GM21529 (cell line): ENCODE measurements at regions not wholly inside any gene's neighbourhood (a gene's known extent, or its start where the extent isn't known, plus 50 kb on each side); places are given as distances from the start of the nearest gene placed in this dataset.

Experiments
- ATAC-seq: cut with Tn5 transposase; IDR thresholded peaks from one replicate; pipeline ENCODE4 v1.9.1; 2021; ENCODE audit not compliant: unreplicated experiment

DNA sequence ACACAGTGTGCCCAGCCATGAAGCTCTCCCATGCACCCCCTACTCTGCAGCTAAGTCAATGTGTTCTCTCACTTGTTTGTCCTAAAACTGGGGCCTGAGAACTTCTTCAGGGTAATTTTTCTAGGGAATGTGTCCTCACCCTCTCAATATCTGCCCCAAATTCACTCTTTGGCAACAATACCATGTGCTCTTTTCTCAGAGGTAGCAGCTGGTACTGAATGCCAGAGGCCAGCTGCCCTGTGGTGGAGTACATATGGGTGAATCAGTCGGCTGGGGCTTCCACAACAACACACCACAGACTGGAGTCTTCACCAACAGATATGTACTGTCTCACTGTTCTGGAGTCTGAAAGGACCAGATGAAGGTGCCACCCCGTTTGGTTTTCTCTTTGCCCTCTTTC is 97.7 kb upstream of the TOP3B start:
- ATAC-seq, result no peak

DNA sequence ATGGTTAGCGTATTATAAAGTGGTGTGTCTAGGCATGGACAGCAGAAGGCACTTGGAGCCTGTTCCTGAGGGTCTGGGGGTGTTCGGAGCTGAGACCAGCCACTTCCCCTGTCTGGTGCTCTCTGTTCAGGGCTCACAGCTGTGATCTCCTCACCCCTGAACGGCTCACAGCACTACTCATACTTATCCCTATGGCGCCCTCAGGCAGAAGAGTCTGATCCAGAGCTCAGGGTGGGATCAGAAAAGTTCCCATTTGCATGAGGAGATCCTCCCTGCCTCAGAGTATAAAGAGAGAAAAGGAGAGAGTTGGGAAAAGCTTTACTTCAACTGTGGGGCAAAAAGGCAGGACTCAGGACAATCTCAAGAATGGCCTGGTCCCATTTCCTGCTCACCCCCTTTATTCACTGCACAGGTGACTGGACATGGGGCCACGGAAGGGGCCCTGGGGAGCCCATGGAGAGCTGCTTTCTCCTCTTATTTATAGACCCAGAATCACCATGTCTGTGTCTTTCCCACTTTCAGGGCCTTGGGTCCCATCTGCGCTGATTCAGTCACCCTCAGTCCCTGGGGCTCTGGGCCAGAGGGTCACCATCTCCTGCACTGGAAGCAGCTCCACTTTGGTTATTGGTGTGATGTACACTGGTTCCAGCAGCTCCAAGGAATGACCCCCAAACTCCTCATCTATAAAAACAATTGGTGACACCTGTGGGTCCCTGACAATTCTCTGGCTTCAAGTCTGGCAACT is 97.0 kb upstream of the TOP3B start:
- ATAC-seq, result no peak

DNA sequence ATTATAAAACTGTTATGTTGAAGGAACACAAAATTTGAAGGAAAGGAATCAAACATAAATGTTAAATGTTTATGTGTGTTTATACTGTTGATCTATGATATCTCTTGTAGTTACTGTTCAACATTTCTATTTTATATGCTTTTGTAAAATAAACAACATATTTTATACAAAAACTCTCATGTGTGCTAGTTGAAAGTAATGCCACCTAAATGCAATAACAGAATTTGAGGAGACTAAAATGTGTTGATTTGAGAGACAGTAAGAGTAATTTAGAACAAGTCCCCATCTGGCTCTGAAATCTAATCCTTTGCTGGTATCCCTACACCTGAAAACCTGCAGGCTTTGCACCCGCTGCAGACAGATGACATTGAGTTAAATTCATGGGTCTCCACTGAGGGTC is 95.7 kb upstream of the TOP3B start:
- ATAC-seq, result no peak

DNA sequence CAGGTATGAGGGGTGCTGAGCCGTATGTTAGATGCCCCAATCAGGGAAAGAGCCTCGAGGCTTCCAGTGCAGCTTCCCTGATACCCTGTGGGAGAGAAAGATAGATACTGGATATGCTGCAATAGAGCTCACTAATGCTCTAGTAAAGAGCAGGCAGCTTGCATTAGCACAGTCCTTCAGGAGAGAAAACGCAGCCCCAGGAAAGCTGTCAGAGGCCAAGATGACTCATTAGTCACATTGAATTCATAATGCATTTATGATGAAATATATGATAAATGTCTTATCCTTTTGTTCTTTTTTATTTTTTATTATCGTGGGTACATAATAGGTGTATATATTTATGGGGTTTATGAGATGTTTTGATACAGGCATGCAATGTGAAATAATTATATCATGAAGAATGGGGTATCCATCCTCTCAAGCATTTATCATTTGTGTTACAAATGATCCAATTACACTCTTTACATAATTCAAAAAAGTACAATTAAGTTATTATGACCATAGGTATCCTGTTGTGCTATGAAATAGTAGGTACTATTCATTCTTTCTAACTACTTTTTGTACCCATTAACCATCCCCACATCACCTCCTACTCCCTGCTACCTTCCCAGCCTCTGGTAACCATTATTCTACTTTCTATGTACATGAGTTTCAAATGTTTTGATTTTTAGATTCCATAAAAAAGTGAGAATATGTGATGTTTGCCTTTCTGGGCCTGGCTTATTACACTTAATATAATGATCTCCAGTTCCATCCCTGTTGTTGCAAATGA is 94.5 kb upstream of the TOP3B start:
- ATAC-seq, result no peak

DNA sequence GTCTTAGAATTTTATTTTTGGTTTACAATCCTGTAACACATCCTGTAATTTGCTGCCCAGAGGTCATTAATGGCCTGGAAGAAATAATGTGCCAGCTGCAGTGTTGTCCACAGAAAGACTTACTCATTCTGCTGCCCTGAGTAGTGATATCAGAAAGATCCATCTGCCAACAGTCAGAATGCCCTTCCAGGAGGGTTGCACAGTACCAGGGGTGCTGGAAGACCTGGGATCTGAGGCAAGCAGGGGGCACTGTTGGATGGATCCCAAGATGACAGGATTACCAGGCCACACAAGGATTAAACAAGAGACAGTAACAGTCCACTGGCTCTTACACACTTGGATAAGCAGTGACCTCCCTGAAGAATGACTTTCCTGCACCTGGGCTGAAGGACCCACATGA is 93.8 kb upstream of the TOP3B start:
- ATAC-seq, result no peak

DNA sequence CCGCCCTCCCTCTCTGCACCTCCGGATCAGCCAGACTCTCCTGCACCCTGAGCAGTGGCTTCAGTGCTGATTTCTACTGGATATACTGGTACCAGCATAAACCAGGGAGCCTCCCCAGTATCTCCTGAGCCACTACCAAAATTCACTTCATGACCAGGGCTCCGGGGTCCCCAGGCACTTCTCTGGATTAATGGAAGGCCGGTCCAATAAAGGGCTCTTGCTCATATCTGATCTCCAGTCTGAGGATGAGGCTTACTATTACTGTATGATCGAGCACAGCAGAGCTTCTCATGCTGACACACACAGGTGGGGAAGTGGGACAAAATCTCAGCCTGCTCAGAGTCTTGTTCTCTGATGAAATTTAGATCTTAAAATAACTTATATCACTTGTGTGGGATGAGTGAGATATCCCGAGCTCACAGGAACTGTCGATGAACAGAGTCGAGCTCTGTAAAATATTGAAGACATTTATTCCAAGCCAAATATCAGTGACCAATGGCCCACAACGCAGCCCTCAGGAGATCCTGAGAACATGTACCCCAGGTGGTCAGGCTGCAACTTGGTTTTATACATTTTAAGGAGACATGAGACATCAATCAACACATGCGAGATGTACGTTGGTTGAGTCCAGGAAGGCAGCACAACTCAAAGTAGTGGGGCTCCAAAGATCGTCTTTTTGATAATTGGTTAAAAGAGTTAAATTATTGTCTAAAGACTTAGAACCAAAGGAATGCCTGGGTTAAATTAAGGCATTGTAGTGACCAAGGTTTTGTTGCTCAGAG is 93.0 kb upstream of the TOP3B start:
- no peak for ATAC-seq

DNA sequence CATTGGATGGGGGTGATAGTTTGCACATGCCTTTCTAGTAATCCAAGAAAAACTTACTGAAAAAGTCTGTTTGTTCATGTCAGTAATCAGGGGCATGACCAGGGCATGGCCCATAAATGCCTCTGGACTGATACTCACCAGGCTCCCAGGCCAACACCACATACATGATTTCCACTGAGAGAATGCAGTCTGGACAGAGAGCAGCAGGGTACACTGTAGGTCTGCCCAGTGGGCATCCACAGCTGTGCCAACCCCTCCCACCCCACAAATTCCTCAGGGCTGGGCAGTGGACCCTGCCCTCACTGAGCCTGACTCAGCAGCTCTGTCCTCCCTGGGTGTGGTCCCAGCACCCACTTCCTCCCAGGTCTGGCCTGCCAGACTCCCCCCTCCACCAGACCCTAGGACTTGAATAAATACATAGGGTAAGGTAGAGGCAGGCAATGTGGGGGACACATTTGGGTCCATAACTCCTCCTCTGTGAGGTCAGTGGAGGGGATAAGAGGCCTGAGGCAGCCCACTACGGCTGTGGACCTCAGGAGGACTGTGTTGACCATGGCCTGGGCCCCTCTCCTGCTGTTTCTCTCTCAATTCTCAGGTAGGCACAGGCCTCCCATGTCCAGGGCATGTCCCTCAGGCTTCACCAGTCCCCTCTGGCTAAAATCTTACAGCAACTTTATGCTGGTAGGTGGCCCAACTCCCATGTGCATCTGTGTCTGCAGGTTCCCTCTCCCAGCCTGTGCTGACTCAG is 92.2 kb upstream of the TOP3B start:
- no peak for ATAC-seq

DNA sequence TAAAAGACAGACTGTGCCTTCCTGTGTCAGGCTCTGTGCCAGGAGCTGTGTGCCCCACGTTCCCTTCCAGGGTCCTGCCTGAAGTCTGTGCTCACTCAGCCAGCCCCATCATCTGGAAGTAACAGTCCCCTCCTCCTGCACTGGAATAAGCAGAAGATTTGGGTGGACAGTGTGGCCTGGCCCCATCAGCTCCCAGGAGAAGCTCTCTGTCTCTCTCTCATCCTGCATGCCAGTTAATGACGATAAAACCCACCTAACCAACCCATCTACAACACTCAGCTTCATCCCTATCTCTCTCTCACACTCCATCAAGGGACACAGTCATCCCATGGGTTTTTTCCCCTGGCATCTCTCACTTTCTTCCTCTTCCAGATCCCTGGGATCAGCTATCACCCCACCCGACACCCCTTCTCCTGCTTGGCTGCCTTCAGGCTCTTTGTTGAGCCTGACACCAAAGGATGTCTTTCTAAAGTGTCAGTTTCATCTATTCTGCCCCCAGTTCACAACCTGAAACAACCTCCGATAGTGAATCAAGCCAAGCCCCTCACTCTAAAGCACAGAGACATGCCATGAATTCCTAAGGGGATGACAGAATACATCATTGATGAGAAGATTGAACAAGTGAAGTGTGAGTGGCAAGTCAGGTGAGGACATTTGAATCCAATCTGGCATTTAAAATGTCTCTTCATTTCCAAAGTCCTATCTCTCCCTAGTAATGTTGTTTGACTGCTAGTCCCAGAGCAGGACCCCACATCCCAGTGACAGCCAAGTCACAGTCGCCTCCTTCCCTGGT is 91.4 kb upstream of the TOP3B start:
- no peak for ATAC-seq

DNA sequence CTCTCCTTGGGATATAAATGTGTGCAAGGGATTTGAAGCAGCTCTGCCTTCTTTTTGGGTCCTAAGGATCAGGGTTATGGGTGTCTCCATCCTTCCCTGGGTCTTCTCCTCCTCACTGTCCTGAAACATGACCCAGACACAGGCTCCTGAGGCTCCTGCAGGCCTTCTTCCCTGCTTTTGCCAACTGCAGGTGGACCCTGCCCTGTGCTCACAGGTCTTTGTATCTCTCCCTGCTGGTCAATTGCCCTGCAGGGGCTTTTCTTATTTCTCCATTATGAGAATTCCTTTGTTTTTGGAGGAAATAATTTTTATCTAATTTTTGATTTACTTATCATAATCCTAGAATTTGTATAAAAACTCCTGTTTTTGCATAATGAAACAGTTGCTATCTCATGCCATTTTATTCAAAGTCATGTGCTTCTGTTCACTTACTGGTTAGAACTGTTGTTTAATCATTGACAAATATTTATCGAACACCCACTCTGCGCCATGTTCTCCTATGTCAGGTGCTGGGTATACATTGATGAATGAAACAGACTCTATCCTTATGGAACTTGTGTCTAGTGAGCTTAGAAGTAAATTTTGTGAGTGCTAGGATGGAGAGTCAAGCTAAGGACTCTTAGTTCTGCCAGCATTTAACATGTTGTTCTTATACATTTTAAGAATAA is 89.7 kb upstream of the TOP3B start:
- no peak for ATAC-seq

DNA sequence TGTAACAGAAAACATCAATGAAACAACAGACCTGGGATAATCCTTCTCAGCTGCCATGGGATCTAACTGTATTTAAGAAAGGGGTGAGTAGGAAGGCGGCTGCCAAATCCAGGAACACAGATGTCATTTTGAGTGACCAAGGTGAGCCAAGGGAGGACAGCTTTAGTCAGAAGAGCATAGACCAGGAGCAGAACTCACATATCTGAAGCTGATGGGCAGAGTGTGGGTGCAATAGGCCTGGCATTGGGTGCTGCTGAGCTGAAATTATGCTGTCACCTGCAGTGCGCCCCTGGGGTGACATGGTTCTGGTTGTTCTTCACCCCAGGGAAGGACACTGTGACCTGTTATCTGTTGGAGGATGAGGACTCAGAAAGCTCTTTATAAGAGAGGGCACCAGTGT is 88.9 kb upstream of the TOP3B start:
- no peak for ATAC-seq

DNA sequence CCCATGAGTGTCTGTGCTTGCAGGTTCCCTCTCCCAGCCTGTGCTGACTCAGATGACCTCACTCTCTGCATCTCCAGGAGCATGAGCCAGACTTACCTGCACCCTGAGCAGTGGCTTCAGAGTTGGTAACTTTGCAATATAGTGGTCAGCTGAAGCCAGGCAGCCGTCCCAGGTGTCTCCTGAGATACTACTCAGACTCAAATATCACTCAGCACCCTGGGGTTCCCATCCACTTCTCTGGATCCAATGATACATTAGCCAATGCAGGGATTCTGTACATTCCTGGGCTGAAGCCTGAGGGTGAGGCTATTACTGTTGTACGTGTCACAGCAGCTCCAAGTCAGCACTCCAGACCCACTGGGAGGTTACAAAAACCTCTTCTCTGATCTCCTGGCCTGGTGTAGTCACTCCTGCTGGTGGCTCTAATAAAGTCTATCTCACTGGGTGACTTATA is 87.8 kb upstream of the TOP3B start:
- ATAC-seq, result no peak

DNA sequence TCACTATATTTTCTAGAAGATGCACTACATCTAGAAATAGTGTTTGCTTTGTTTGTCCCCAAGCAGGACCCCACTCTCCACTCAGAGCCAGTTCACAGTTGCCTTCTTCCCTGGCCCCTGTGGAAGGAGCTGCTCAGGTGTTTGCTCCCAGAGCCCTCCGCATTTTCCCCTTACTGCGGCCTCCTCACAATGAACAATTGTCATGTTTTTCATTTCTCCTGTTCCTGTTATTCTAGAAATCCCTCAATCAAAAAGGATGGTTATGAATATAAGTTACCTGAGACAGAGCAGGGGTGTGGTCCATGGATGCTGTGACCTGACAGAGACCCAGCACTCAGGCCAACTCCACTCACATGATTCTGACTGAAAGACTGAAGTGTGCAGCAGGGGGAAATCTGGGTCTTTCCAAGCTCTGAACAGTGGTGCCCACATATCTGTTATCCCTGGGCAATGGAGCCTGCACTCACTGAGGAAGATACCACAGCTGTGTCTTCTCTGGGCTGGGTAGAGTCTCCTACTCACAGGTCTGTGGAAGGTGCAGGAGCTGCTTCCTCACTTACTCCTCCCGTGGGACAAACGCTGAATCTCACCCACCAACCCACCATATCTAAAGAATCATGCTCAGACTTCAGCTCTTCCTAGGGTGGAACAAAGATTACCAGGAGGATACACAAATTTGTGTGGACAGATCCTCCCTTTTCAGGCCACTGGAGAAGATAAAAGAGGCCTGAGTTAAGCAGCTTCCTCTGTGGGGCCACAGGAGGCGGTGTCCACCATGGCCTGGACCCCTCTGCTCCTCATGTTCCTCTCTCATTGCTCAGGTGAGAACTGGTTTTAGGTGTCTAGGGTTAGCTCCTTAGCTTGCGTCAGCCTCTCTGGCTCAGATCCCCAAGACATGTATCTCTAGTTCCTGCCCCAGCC is 87.1 kb upstream of the TOP3B start:
- ATAC-seq, result no peak

DNA sequence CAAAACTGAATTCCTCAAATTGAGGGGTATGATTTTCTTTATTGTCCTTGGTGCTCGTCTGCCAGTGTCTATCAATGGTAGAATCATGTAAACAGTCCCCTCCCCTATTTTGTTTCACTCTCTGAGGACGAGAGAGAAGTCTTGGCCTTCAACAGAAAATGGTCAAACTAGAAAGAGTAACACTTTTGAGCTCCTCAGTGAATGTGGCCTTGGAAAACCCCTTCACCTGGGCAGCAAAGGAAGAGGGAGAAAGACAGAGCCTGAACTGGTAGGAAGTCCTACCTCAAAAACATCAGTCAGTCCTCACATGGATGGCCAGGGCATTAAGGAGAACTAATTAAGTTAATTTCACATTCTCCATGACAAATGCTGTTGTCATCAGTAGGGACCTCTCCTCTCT is 86.1 kb upstream of the TOP3B start:
- ATAC-seq, result no peak

DNA sequence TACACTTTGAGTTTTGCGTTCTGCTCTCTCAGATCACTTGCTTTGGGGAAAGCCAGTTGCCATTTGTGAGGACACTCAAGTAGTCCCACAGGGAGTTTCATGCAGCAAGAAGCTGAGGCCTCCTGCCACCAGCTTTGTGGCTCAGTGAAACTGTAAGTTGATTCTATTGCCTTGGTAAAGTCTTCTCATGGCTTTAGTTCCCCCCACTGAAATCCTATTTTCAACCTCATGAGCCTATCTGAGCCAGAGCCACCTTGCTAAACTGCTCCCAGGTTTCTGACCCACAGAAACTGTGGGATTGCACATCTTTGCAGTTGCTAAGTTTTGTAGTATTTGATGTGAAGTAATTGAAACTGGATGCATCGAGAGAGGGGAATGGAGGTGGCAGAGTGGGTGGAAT is 85.4 kb upstream of the TOP3B start:
- ATAC-seq, result no peak

DNA sequence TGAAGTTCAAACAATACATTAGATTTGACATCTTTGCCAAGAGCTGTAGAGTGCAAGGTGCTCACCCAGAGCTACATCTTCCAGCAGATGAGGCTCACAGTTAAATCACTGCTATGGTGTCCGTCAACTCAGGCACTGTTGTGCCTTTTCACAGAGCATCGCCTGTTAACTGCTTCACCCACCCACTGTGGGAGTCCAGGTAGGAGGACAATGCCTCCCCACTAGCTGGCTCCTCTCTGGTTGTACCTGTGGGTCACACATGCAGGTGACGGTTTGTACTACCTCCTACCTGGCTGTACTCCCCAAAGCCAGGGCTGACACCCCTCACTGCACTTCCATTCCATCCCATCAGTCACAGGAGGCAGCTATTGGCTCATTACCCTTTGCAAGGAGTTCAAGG is 84.6 kb upstream of the TOP3B start:
- no peak for ATAC-seq

DNA sequence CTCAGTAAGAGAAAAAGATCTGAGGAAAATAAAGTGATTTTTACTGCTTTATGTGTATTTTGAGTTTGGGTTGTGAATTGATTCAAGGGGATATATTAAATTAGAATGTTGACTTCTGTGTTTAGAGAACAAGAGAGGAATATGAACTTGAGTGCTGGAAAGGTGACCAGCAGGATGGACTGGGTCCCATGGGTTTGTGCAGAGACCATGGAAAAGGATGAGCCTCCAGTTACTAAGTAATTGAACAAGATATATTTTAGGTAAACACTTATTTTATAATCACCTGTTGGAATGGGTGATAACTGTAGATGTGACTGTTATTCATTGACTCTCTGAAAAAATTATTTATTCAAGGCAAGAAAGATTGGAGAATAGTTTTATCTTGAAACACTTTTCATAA is 82.0 kb upstream of the TOP3B start:
- no peak for ATAC-seq

DNA sequence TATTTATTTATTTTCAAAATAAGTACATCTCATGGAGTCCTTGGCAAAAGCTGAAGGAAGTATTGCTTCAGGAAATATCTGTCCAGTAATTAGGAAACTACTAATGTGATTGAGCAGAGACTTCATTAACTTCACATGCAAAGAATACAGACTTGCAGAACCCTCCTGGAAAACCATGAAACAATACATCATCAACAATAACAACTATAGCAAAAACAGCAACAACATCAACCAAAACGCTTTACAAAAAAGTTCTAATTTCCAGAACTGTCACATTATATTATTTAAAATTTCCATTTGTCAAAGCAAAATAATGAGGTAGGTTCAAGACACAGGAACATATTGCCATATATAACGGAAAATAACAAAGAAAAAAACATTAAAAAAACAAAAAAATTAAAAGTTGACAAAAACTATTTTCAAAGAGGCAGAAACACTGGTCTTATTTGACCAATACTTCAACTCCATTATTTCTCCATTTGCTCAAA is 79.8 kb upstream of the TOP3B start:
- ATAC-seq, result no peak
